Astrocyte (in vitro differentiated cells and primary cell): ENCODE measurements at regions not wholly inside any gene's neighbourhood (a gene's known extent, or its start where the extent isn't known, plus 50 kb on each side); places are given as distances from the start of the nearest gene placed in this dataset.

Experiments used
- DNase-seq: peaks from one replicate; pipeline ENCODE4 v3.0.0-alpha.2; 2010; ENCODE audit warnings: low read depth
- FAIRE-seq: peaks from 2 replicates; lab custom pipeline; 2011; peaks lifted over from hg19 to GRCh38; lab: Jason Lieb, UNC
- H2AFZ ChIP-seq: 2 replicates; pipeline ENCODE4 v1.6.0; 2012; ENCODE audit warnings: low read depth, low read length, inconsistent platforms
- H3K27ac ChIP-seq: 2 replicates; pipeline ENCODE4 v1.5.1; 2011; ENCODE audit warnings: low read depth, low read length, inconsistent platforms
- H3K27me3 ChIP-seq: 2 replicates; pipeline ENCODE4 v1.6.0; 2011; ENCODE audit warnings: low read length, inconsistent platforms; ENCODE audit not compliant: insufficient read depth
- H3K36me3 ChIP-seq: 2 replicates; pipeline ENCODE4 v1.5.1; 2011; ENCODE audit warnings: low read length, inconsistent platforms; ENCODE audit not compliant: insufficient read depth
- H3K4me1 ChIP-seq: 2 replicates; pipeline ENCODE4 v1.5.1; 2011; ENCODE audit warnings: low read length, inconsistent platforms; ENCODE audit not compliant: insufficient read depth
- H3K4me2 ChIP-seq: 2 replicates; pipeline ENCODE4 v1.6.0; 2012; ENCODE audit warnings: low read length, inconsistent platforms
- H3K4me3 ChIP-seq: 2 replicates; pipeline ENCODE4 v1.5.1; 2011; ENCODE audit warnings: low read depth, mild to moderate bottlenecking, low read length, inconsistent platforms; ENCODE audit not compliant: insufficient read depth
- H3K79me2 ChIP-seq: 2 replicates; pipeline ENCODE4 v1.6.0; 2012; ENCODE audit warnings: mild to moderate bottlenecking, low read length, inconsistent platforms; ENCODE audit not compliant: insufficient read depth
- H3K9ac ChIP-seq: 2 replicates; pipeline ENCODE4 v1.6.0; 2012; ENCODE audit warnings: mild to moderate bottlenecking, low read length, inconsistent platforms
- H3K9me3 ChIP-seq: 2 replicates; pipeline ENCODE4 v1.5.1; 2012; ENCODE audit warnings: low read depth, mild to moderate bottlenecking, low read length, inconsistent platforms; ENCODE audit not compliant: insufficient read depth
- H4K20me1 ChIP-seq: 2 replicates; pipeline ENCODE4 v1.6.0; 2012; ENCODE audit warnings: low read length, inconsistent platforms; ENCODE audit not compliant: insufficient read depth
- H3K27ac Mint-ChIP-seq: one replicate; pipeline ENCODE4 v1.8.0; 2021; ENCODE audit warnings: mild to moderate bottlenecking, mixed read lengths; ENCODE audit not compliant: unreplicated experiment
- H3K27me3 Mint-ChIP-seq: one replicate; pipeline ENCODE4 v1.8.0; 2021; ENCODE audit warnings: low read depth, mixed read lengths; ENCODE audit not compliant: unreplicated experiment
- H3K36me3 Mint-ChIP-seq: one replicate; pipeline ENCODE4 v1.8.0; 2021; ENCODE audit warnings: low read depth, mixed read lengths; ENCODE audit not compliant: unreplicated experiment
- H3K4me1 Mint-ChIP-seq: one replicate; pipeline ENCODE4 v1.8.0; 2021; ENCODE audit warnings: low read depth, mixed read lengths; ENCODE audit not compliant: unreplicated experiment
- H3K4me3 Mint-ChIP-seq: one replicate; pipeline ENCODE4 v1.8.0; 2021; ENCODE audit warnings: mild to moderate bottlenecking, moderate library complexity, mixed read lengths; ENCODE audit not compliant: unreplicated experiment
- H3K9me3 Mint-ChIP-seq: one replicate; pipeline ENCODE4 v1.8.0; 2021; ENCODE audit warnings: mild to moderate bottlenecking, mixed read lengths; ENCODE audit not compliant: unreplicated experiment
- EZH2 ChIP-seq: IDR thresholded peaks from 2 replicates; pipeline ENCODE4 v1.6.1; 2012; ENCODE audit warnings: mild to moderate bottlenecking, low read length, inconsistent platforms; ENCODE audit not compliant: insufficient read depth
- TF ChIP-seq, protein P1 (sequence below): IDR thresholded peaks from 2 replicates; pipeline ENCODE4 v1.5.1; 2011; ENCODE audit warnings: low read depth, mild to moderate bottlenecking, inconsistent platforms, low read length, moderate library complexity; ENCODE audit not compliant: insufficient read depth

DNA sequence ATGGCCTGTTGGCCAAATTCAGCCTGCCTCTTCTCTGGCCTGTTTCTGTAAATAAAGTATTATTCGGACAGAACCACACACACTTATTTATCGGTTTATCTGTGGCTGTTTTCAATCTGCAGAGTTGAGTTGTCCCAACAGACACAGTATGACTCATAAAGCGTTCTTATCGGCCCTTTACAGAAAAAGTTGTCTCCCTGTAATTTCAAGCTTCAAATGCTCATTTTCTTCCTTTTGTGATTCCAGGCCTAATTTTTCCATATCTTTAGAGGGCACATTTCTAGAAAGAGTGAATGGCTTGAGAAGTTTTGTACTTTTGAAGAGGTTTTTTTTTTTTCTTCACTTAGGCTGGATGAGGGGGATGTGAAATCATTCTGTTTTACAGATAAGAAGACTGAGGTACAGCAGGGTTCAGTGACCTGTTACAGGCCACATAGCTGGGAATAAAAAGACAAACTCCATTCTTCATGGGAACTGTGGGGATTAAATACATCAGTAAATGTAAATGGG lies 440.9 kb downstream of the TSHZ3 start:
- H3K79me2 ChIP-seq = no peaks in the 10 kb centered on the region
- H3K27ac ChIP-seq = no peak overlapping the region
- no peak overlapping the region for H2AFZ ChIP-seq
- no peak overlapping the region for H3K4me3 Mint-ChIP-seq
- FAIRE-seq (no peak), DNase-seq (no peak)
- TF ChIP-seq EZH2 = no peak
- TF ChIP-seq, protein P1, sequence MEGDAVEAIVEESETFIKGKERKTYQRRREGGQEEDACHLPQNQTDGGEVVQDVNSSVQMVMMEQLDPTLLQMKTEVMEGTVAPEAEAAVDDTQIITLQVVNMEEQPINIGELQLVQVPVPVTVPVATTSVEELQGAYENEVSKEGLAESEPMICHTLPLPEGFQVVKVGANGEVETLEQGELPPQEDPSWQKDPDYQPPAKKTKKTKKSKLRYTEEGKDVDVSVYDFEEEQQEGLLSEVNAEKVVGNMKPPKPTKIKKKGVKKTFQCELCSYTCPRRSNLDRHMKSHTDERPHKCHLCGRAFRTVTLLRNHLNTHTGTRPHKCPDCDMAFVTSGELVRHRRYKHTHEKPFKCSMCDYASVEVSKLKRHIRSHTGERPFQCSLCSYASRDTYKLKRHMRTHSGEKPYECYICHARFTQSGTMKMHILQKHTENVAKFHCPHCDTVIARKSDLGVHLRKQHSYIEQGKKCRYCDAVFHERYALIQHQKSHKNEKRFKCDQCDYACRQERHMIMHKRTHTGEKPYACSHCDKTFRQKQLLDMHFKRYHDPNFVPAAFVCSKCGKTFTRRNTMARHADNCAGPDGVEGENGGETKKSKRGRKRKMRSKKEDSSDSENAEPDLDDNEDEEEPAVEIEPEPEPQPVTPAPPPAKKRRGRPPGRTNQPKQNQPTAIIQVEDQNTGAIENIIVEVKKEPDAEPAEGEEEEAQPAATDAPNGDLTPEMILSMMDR = no peak
- no peaks in the 10 kb centered on the region for H3K27me3 ChIP-seq
- no peak overlapping the region for H3K9ac ChIP-seq
- H3K9me3 ChIP-seq = no peaks in the 10 kb centered on the region
- H3K9me3 Mint-ChIP-seq = no peaks in the 10 kb centered on the region
- H3K4me2 ChIP-seq = no peak overlapping the region
- no peaks in the 10 kb centered on the region for H3K4me1 ChIP-seq
- H3K36me3 ChIP-seq = no peaks in the 10 kb centered on the region
- no peaks in the 10 kb centered on the region for H3K4me1 Mint-ChIP-seq
- H3K4me3 ChIP-seq = no peak overlapping the region
- H3K27me3 Mint-ChIP-seq = peaks cover 24% of the 10 kb centered on the region
- no peaks in the 10 kb centered on the region for H4K20me1 ChIP-seq
- H3K36me3 Mint-ChIP-seq = no peaks in the 10 kb centered on the region
- H3K27ac Mint-ChIP-seq = no peak overlapping the region

- H4K20me1 ChIP-seq = no peaks in the 10 kb centered on the region
- H2AFZ ChIP-seq = no peak overlapping the region
- DNase-seq (no peak), FAIRE-seq (no peak)
- no peaks in the 10 kb centered on the region for H3K36me3 ChIP-seq
- H3K9me3 ChIP-seq = no peaks in the 10 kb centered on the region
- no peak overlapping the region for H3K4me2 ChIP-seq
- H3K4me3 ChIP-seq = no peak overlapping the region
- no peaks in the 10 kb centered on the region for H3K9me3 Mint-ChIP-seq
- no peaks in the 10 kb centered on the region for H3K79me2 ChIP-seq
- H3K9ac ChIP-seq = no peak overlapping the region
- no peaks in the 10 kb centered on the region for H3K36me3 Mint-ChIP-seq
- H3K4me3 Mint-ChIP-seq = no peak overlapping the region
- H3K27me3 ChIP-seq = no peaks in the 10 kb centered on the region
- H3K4me1 ChIP-seq = no peaks in the 10 kb centered on the region
- no peak for TF ChIP-seq EZH2
- TF ChIP-seq, protein P1 = no peak
- no peak overlapping the region for H3K27ac Mint-ChIP-seq
- no peaks in the 10 kb centered on the region for H3K4me1 Mint-ChIP-seq
- H3K27me3 Mint-ChIP-seq = peaks cover 27% of the 10 kb centered on the region
- no peak overlapping the region for H3K27ac ChIP-seq
Measured at GRCh38 chr19:30906871-30907270, 442.4 kb downstream of the TSHZ3 start.

DNA sequence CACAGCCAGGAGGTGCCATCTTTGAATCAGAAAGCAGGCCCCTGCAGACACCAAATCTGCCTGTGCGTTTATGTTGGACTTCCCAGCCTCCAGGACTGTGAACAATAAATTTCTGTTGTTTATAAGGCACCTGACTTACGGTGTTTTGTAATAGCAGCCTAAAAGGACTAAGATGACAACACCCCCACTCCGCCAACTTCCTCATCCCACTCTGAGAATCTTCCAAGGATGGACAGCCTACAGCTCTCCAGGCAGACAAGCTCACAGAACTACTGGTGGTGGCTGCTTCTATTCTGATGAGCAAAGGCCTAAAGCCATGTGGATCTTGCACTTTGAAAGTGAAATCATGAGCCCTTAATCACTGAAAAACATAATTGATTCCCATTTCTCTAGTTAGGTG lies 449.2 kb downstream of the TSHZ3 start:
- H3K36me3 Mint-ChIP-seq = no peaks in the 10 kb centered on the region
- no peak overlapping the region for H3K4me2 ChIP-seq
- no peaks in the 10 kb centered on the region for H3K79me2 ChIP-seq

More for the DNA sequence above, 449.2 kb downstream of the TSHZ3 start:
- Histone ChIP-seq H3K4me1 (no peaks in the 10 kb centered on the region), H3K27ac (no peak overlapping the region), H4K20me1 (no peaks in the 10 kb centered on the region), H3K9ac (no peak overlapping the region), H3K36me3 (no peaks in the 10 kb centered on the region), H3K4me3 (no peak overlapping the region), H3K27me3 (no peaks in the 10 kb centered on the region), H3K9me3 (no peaks in the 10 kb centered on the region), H2AFZ (no peak overlapping the region)
- DNase-seq (no peak), FAIRE-seq (no peak)
- Mint-ChIP-seq H3K27me3 (peaks cover 16% of the 10 kb centered on the region), H3K27ac (no peak overlapping the region), H3K9me3 (no peaks in the 10 kb centered on the region), H3K4me3 (no peak overlapping the region), H3K4me1 (peaks cover 8% of the 10 kb centered on the region)
- TF ChIP-seq, protein P1 = no peak
- no peak for TF ChIP-seq EZH2
